22Rv1 (cell line): ENCODE measurements at regions not wholly inside any gene's neighbourhood (a gene's known extent, or its start where the extent isn't known, plus 50 kb on each side); places are given as distances from the start of the nearest gene placed in this dataset.

Source experiments
- ZFX ChIP-seq: fragments of 450-650 bp; IDR thresholded peaks from 2 replicates; pipeline ENCODE4 v1.6.1; 2017; ENCODE audit warnings: antibody characterized with exemption, borderline replicate concordance
- TF ChIP-seq, protein P1 (sequence below): fragments of 450-650 bp; IDR thresholded peaks from 2 replicates; pipeline ENCODE4 v1.5.1; 2017; ENCODE audit warnings: mild to moderate bottlenecking

DNA sequence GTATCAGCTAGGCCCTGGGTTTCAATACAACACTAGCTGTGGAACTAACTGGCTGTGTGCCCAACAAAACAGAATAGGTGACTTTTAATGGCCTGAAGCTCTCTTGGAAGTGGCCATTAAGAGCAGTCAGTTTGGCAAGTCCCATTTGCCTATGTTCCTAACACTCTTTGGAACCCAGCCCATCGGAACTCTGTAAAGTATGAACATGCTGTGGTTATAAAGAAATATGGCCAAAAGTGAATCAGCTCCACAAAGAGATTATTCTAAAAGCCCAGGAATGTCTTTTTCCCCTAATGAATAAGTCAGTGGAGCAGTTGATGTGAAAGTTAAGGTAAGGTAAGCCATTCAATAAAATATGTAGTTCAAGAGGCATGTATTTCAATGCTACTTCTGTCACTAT lies 223.7 kb upstream of the ADAMTS5 start:
- TF ChIP-seq, protein P1, sequence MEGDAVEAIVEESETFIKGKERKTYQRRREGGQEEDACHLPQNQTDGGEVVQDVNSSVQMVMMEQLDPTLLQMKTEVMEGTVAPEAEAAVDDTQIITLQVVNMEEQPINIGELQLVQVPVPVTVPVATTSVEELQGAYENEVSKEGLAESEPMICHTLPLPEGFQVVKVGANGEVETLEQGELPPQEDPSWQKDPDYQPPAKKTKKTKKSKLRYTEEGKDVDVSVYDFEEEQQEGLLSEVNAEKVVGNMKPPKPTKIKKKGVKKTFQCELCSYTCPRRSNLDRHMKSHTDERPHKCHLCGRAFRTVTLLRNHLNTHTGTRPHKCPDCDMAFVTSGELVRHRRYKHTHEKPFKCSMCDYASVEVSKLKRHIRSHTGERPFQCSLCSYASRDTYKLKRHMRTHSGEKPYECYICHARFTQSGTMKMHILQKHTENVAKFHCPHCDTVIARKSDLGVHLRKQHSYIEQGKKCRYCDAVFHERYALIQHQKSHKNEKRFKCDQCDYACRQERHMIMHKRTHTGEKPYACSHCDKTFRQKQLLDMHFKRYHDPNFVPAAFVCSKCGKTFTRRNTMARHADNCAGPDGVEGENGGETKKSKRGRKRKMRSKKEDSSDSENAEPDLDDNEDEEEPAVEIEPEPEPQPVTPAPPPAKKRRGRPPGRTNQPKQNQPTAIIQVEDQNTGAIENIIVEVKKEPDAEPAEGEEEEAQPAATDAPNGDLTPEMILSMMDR: no peak
- no peak for TF ChIP-seq ZFX
